NCI-H1694 (cell line): ENCODE measurements at regions not wholly inside any gene's neighbourhood (a gene's known extent, or its start where the extent isn't known, plus 50 kb on each side); places are given as distances from the start of the nearest gene placed in this dataset.

Experiments used
- DNase-seq: peaks from one replicate; lab custom pipeline; 2025; lab: John Stamatoyannopoulos, UW

GRCh38 chr2:37425408-37425807 is 81.0 kb downstream of the QPCT start:
- no peak for DNase-seq

DNA sequence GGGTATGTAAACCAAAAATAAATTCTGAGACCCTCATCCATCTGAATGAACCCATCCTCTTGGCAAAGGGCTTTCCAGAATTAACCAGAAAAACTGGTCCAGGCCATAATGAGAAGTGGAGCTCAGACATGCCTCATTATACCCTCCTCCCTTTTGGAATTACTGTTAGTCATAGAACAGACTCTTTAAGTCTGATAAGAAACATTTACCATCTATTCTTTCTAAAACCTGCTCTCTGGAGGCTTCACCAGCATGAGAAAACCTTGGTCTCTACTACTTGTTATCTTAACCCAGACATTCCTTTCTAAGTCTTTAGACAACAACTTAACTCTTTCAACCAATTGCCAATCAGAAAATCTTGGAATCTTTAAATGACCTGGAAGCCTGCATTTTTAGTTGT is 82.8 kb downstream of the QPCT start:
- DNase-seq, result no peak

- DNase-seq, result no peak
Measured at GRCh38 chr2:37436323-37436722, 91.9 kb downstream of the QPCT start.

DNA sequence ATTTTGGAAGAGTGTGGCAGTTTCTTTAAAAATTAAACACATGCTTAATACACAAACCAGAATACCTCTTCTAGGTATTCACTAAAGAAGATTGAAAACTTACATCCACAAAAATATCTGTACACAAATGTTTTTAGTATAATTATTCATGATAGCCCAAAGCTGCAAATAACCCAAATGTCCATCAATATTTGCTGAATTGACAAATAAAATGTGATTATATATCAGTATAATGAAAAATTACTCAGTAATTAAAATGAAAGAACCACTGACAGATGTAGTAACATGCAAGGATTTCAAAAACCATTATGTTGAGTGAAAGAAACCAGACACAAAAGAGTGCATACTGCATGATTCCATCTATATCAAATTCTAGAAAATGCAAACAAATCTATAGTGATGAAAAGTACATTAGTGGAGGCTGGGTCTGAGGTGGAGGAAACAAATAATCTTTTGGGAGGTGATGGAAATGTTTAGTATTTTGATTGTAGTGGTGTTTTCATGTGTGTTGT is 94.8 kb downstream of the QPCT start:
- DNase-seq, result no peak

DNA sequence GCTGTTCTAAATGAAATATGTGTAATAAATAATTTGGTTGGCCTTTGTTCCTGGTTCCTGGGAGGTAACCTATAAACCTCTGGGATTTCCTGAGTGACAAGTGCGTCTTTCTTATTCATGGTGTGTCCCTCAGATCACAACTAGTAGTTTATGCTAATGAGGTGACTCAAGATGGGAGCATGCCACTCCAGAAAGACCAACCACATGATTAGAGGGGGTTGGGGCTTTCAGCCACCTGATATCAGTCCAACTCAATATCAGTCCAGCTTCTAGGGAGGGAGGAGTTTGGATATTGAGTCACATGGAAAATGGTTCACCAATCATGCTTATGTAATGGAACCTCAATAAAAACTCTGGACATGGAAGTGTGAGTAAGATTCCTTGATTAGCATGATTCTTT is 96.6 kb downstream of the QPCT start:
- DNase-seq, result no peak

DNA sequence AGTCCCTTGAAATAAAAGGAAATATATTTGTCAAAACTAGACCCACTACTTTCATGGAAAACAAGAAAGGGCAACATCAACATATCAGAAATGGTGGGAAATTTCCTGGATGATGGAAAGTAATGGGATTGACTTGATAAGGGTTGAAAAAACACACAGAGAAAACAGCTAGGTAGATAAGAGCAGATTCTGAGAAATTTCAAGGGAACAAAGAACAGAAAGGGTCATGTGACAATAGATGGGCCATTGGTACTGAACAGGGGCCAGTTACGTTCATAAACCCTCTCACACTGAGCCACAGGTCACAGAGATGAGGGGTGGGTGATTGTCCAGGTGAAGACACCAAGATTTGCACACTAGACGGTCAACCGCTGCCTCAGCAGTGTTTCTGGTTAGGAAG is 98.7 kb downstream of the QPCT start:
- DNase-seq, result no peak

- DNase-seq, result no peak
Measured at GRCh38 chr2:37447446-37447845, 103.0 kb downstream of the QPCT start.

DNA sequence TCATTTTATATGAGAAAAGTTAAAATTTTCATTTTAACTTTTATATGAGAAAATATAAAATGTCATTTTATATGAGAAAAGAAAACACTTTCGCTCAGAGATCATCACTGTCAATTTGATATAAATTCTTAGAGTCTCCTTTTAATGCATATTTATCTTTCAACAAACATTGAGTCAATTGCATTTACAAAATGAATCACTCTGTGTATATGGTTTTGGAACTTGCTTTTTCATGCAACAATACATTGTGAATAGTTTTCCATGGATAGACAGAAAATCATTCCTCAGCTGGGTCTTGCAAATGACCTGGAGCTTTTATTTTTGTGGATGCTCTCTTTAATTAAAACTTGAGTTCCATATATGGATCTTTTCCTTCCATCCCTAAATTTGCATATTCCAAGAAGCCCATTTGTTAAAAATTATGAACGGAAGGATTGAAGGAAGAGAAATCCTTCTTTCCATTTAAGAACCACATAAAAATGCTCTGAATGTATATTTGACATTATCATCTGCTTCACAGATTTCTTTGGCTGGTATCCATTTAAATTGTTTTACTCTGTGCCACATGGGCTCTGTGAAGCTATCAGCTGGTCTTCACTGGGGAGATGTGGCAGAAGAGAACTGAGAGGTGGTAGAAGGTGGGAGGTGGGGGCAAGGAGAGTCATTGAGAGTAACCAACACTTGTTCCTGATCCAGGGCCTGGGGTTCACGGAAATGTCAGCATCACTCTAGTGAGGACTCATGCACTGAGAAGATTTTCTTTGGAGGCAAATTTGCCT is 104.1 kb downstream of the QPCT start:
- no peak for DNase-seq

DNA sequence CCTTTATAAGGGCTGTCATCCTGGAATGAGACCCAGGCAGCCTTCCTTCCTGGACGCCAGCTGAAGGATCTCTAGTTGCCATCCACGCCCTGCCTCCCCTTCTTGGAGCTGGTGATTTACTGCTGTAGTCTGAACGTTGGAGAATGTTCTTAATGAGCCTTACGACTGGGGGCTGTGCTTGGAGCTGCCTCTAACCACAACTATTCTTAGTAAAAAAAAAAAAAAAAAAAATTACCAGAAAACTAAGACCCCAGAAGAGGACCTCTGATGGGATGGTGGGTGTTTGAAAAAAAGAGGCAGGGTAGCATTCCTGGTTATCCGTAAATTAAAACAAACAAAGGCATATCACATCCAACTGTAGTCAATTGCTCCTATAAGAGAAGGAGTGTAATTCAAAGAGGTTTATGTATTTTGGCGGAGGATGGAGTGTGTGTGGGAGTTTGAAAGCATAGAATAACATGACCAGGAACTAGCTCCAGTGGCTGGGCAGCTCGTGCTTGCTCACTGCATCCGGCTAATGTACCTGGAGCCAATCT is 105.4 kb downstream of the QPCT start:
- no peak for DNase-seq

DNA sequence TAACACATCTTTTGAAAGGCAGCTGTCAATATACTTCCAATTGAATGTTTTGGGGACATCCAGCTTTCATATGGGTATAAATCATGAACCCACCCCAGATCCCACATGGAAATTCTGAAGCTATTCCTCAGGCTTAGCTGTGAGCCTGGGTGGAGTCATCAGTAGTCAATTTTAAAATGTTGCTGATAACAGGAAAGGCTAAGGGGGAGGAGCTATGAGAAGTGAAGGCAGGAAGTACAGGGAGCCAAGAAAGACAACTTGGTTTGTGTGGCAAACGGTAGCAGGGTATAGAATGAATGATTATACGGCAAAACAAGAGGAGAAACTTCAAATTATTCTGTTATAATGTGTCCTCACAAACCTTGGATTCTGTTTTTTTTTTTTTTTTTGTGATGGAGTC is 108.6 kb downstream of the QPCT start:
- no peak for DNase-seq

GRCh38 chr2:37454851-37455762 is 110.7 kb downstream of the QPCT start:
- no peak for DNase-seq

DNA sequence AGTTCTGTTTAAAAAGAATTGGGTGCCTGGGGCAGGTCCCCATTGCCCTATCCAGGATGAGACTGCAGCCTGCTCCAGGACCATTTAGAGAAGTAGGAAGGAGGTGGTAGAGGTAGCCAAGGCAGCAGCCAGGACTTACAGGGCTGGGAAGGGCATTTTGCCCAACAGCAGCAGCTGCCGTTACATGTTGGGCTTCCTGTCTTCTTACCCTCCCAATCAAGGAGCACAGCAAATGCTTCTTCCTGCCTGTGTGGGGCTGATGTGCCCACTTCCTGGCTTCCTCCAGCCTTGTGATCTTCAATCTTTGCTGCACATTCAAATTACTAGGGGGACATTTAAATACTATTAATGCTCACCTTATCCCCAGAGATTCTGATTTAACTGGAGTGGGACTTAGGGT is 112.0 kb downstream of the QPCT start:
- no peak for DNase-seq

GRCh38 chr2:37457401-37457901 is 113.0 kb downstream of the QPCT start:
- DNase-seq, result no peak

- DNase-seq, result no peak
Measured at GRCh38 chr2:37458133-37458532, 113.7 kb downstream of the QPCT start.

DNA sequence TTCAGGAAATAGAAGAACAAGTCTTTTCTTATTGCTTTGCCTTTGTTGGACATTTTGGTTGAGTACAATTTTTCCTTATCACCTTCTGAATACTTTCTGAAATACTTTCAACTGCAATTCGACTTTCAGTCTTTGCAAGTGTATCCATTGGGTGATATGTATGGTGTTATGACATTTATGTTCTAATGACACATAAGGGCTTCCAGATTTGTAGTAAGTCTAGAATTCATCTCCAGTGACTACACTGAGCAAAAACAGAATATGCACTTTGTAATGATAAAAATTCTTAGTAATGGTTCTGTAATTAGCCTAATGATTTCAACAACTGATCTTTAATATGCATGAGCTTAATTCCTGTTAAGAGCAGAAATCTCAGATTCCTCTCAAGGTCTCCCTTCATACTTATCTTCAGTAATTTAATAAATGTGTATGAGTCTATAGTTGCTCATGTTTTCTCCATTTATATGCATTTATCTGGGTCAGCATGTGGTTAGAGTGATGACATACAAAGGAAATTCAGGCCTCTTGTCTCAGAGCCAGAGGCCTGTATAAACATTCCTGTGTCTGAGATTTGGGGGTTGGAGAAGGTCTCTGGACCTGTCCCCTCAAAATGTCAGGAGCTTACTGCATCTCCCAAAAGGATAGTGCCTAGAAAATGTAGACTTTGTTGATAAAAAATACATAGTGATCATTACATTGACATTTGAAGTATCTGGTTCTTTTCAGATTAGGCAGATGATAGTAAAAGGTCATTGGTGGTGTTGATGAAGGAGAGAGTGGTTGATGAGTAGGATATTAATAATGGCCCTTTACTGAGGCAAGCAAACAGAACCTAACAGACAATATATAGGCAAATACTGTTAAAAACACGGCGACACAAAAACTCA is 114.9 kb downstream of the QPCT start:
- DNase-seq, result no peak

GRCh38 chr2:37460896-37461229 is 116.4 kb downstream of the QPCT start:
- no peak for DNase-seq

DNA sequence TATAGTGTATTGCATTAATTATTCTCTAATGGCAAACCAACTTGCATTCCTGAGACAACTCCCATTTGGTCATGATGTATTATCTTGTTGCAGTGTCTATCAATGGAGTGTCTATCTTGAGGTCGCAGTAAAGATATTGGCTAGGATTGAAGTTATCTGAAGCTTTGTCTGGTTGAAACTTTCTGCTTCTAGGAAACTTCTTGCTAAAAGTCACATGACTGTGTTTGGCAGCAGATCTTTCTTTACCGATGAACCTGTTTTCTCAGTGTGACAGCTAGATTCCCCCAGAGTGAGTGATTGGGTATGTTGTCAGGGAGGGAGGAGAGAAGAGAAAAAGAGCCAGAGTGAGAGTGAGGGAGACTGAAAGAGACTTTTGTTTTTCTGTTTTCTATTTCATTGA is 119.6 kb downstream of the QPCT start:
- DNase-seq, result no peak

DNA sequence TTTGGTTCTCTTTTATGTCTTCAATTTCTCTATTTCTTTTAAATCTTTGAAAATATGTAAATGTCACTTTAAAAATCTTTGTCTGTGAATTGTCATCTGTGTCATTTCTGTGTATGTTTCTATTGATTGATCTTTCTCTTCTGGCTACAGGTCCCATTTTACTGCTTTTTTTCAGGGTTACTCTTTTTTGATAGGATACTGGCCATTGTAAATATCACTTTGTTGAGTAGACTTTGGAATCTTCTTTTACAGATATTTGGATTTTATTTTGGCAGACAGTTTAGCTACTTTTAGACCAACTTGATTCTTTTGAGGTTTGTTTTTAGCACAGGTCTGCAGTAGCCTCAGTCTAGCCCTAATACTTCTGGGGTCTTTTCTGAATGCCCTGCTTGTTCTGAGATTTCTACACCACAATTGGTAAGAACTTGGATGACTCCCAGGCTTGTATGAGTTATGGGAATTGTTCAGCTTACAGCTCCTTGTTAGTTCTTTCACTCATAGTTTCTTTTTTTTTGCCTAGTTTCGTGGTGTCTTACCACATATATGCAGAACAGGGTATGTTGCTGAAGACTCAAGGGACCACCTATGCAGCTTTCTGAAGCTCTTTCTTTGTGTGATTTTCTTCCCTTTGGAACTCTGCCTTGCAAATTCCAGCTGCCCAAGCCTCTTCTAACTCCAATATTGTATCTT is 122.2 kb downstream of the QPCT start:
- DNase-seq, result no peak

GRCh38 chr2:37468170-37468569 is 123.7 kb downstream of the QPCT start:
- DNase-seq, result no peak

DNA sequence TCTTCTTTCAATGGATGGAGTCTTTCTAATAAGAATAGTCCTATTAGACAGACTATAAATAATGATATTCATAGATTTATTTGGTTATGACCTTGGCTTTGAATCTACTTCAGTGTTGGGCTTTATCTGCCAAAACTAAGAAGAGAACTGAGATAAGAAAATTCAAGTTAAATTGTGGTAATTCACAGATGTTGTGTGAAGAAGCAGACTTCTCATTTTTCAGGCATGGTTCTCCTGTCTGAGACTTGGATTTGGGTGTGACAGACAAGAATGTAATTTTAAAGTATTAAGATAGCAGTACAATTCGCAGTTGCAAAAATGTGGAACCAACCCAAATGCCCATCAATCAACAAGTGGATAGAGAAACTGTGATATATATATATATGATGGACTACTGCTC is 124.7 kb downstream of the QPCT start:
- DNase-seq, result no peak

GRCh38 chr2:37471104-37471503 is 126.7 kb downstream of the QPCT start:
- no peak for DNase-seq
